Upper lobe of left lung (tissue), 4 donors: ENCODE measurements at regions not wholly inside any gene's neighbourhood (a gene's known extent, or its start where the extent isn't known, plus 50 kb on each side); places are given as distances from the start of the nearest gene placed in this dataset.

Experiments
- EP300 ChIP-seq, 4 donors: sonication (generic); formaldehyde crosslinking; IDR thresholded peaks; one replicate each; pipeline ENCODE4 v1.5.1; 2017; ENCODE audit warnings: antibody characterized with exemption in 4 of 4, control low read depth in 2 of 4
- POLR2A ChIP-seq, 4 donors: fragments of 450-650 bp; IDR thresholded peaks; one replicate each; pipeline ENCODE4 v1.5.1; 2016 to 2017; ENCODE audit warnings: antibody characterized with exemption in 4 of 4, mild to moderate bottlenecking in 2 of 4
- POLR2AphosphoS5 ChIP-seq, 2 donors: sonication (generic); formaldehyde crosslinking; IDR thresholded peaks; one replicate each; pipeline ENCODE4 v1.5.1; 2017; ENCODE audit warnings: antibody characterized with exemption in 2 of 2
- TF ChIP-seq, protein P1 (sequence below), 6 experiments: fragments of 450-650 bp in 4 of 6; fragments of 200-600 bp in 2 of 6; sonication (generic) in 2 of 6; IDR thresholded peaks; one replicate each; pipeline ENCODE4 v1.5.1; 2016 to 2019; ENCODE audit warnings: antibody characterized with exemption in 6 of 6

DNA sequence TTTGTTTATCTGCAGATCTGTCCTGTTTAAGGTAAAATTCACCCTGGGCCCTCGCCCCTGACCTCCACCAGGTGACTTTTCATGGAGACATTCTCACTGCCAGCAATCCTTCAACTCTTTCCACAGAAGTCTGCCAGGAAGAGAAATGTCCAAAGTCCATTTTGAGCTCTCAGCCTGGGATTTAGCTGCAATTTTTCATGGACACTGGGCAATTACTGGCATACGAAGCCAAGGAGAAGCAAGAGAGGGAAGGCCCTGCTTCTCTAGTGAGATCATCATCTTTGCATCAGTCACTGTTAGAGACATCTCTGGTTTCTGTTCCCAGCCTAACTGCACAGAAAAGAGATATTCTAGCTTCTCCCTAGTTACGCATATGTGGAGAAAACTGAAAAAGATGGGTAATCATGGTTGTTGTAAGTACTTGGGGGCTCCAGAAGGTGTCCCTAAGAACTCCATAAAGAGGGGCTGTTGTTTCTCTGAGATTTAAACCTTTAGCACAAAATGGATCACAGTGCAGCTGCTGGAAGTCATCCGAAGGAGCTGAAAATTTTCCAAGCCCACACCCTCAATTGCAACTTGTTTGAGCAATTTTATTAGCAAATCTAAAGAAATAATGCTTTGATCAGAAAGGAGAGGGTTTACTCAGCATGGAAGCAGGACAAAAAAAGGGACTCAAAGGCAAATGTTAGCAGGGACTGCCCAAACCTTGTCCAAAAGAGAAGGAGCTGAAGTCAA is 168.9 kb downstream of the SNX10 start:
- TF ChIP-seq, protein P1, sequence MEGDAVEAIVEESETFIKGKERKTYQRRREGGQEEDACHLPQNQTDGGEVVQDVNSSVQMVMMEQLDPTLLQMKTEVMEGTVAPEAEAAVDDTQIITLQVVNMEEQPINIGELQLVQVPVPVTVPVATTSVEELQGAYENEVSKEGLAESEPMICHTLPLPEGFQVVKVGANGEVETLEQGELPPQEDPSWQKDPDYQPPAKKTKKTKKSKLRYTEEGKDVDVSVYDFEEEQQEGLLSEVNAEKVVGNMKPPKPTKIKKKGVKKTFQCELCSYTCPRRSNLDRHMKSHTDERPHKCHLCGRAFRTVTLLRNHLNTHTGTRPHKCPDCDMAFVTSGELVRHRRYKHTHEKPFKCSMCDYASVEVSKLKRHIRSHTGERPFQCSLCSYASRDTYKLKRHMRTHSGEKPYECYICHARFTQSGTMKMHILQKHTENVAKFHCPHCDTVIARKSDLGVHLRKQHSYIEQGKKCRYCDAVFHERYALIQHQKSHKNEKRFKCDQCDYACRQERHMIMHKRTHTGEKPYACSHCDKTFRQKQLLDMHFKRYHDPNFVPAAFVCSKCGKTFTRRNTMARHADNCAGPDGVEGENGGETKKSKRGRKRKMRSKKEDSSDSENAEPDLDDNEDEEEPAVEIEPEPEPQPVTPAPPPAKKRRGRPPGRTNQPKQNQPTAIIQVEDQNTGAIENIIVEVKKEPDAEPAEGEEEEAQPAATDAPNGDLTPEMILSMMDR (IDR thresholded peaks at IDR 0.05): no peak
- TF ChIP-seq POLR2AphosphoS5 (IDR thresholded peaks at IDR 0.05) (no peak), POLR2A (IDR thresholded peaks at IDR 0.05) (no peak), EP300 (IDR thresholded peaks at IDR 0.05) (no peak)
